ENCODE measurements at regions not wholly inside any gene's neighbourhood (a gene's known extent, or its start where the extent isn't known, plus 50 kb on each side); places are given as distances from the start of the nearest gene placed in this dataset.

- no peak for DNase-seq (ENCODE audit: low read depth in 1 of 2, low spot score in 1 of 2)
- no peak for TF ChIP-seq JUND (IDR thresholded peaks at IDR 0.05; ENCODE audit: low read depth)
- in situ Hi-C loops (cut with HindIII; ENCODE audit: low pct_unique_long_range_greater_than_20kb, low sequenced_read_pairs), result no loop called here
Measured at GRCh38 chr1:218882454-218882853, 291.2 kb upstream of the LYPLAL1 start.

- DNase-seq (ENCODE audit: low read depth in 1 of 2, low spot score in 1 of 2), result no peak
Measured at GRCh38 chr1:218886101-218886871, 287.4 kb upstream of the LYPLAL1 start.

GRCh38 chr1:218887141-218887925, 286.3 kb upstream of the LYPLAL1 start:
- DNase-seq (ENCODE audit: low read depth in 1 of 2, low spot score in 1 of 2), result no peak
- no peak for TF ChIP-seq JUND (IDR thresholded peaks at IDR 0.05; ENCODE audit: low read depth)
- in situ Hi-C loops (cut with HindIII; ENCODE audit: low pct_unique_long_range_greater_than_20kb, low sequenced_read_pairs), result no loop called here

More at GRCh38 chr1:218886101-218886871, 287.4 kb upstream of the LYPLAL1 start:
- in situ Hi-C loops (cut with HindIII; ENCODE audit: low pct_unique_long_range_greater_than_20kb, low sequenced_read_pairs), result no loop called here
- no peak for TF ChIP-seq JUND (IDR thresholded peaks at IDR 0.05; ENCODE audit: low read depth)

GRCh38 chr1:218890451-218890850, 283.2 kb upstream of the LYPLAL1 start:
- no peak for TF ChIP-seq JUND (IDR thresholded peaks at IDR 0.05; ENCODE audit: low read depth)
- in situ Hi-C loops (cut with HindIII; ENCODE audit: low pct_unique_long_range_greater_than_20kb, low sequenced_read_pairs), result no loop called here
- no peak for DNase-seq (ENCODE audit: low read depth in 1 of 2, low spot score in 1 of 2)

GRCh38 chr1:218891577-218891976, 282.1 kb upstream of the LYPLAL1 start:
- TF ChIP-seq JUND (IDR thresholded peaks at IDR 0.05; ENCODE audit: low read depth), result no peak
- DNase-seq (ENCODE audit: low read depth in 1 of 2, low spot score in 1 of 2), result no peak
- in situ Hi-C loops (cut with HindIII; ENCODE audit: low pct_unique_long_range_greater_than_20kb, low sequenced_read_pairs), result no loop called here

- TF ChIP-seq JUND (IDR thresholded peaks at IDR 0.05; ENCODE audit: low read depth), result no peak
- DNase-seq (ENCODE audit: low read depth in 1 of 2, low spot score in 1 of 2), result no peak
- in situ Hi-C loops (cut with HindIII; ENCODE audit: low pct_unique_long_range_greater_than_20kb, low sequenced_read_pairs), result no loop called here
Measured at GRCh38 chr1:218895064-218895587, 278.6 kb upstream of the LYPLAL1 start.

GRCh38 chr1:218896202-218896601, 277.5 kb upstream of the LYPLAL1 start:
- in situ Hi-C loops (cut with HindIII; ENCODE audit: low pct_unique_long_range_greater_than_20kb, low sequenced_read_pairs), result no loop called here
- no peak for DNase-seq (ENCODE audit: low read depth in 1 of 2, low spot score in 1 of 2)
- TF ChIP-seq JUND (IDR thresholded peaks at IDR 0.05; ENCODE audit: low read depth), result no peak

- in situ Hi-C loops (cut with HindIII; ENCODE audit: low pct_unique_long_range_greater_than_20kb, low sequenced_read_pairs), result no loop called here
- no peak for TF ChIP-seq JUND (IDR thresholded peaks at IDR 0.05; ENCODE audit: low read depth)
- no peak for DNase-seq (ENCODE audit: low read depth in 1 of 2, low spot score in 1 of 2)
Measured at GRCh38 chr1:218898921-218899320, 274.8 kb upstream of the LYPLAL1 start.

GRCh38 chr1:218900615-218901014, 273.1 kb upstream of the LYPLAL1 start:
- in situ Hi-C loops (cut with HindIII; ENCODE audit: low pct_unique_long_range_greater_than_20kb, low sequenced_read_pairs), result no loop called here
- no peak for TF ChIP-seq JUND (IDR thresholded peaks at IDR 0.05; ENCODE audit: low read depth)
- no peak for DNase-seq (ENCODE audit: low read depth in 1 of 2, low spot score in 1 of 2)

- in situ Hi-C loops (cut with HindIII; ENCODE audit: low pct_unique_long_range_greater_than_20kb, low sequenced_read_pairs), result no loop called here
- DNase-seq (ENCODE audit: low read depth in 1 of 2, low spot score in 1 of 2), result no peak
- TF ChIP-seq JUND (IDR thresholded peaks at IDR 0.05; ENCODE audit: low read depth), result no peak
Measured at GRCh38 chr1:218904416-218904815, 269.3 kb upstream of the LYPLAL1 start.

GRCh38 chr1:218916720-218917119, 257.0 kb upstream of the LYPLAL1 start:
- TF ChIP-seq JUND (IDR thresholded peaks at IDR 0.05; ENCODE audit: low read depth), result no peak
- in situ Hi-C loops (cut with HindIII; ENCODE audit: low pct_unique_long_range_greater_than_20kb, low sequenced_read_pairs), result no loop called here
- DNase-seq (ENCODE audit: low read depth in 1 of 2, low spot score in 1 of 2), result no peak

GRCh38 chr1:218917656-218918055, 256.0 kb upstream of the LYPLAL1 start:
- TF ChIP-seq JUND (IDR thresholded peaks at IDR 0.05; ENCODE audit: low read depth), result no peak
- in situ Hi-C loops (cut with HindIII; ENCODE audit: low pct_unique_long_range_greater_than_20kb, low sequenced_read_pairs), result no loop called here
- no peak for DNase-seq (ENCODE audit: low read depth in 1 of 2, low spot score in 1 of 2)

GRCh38 chr1:218925777-218926176, 247.9 kb upstream of the LYPLAL1 start:
- no peak for DNase-seq (ENCODE audit: low read depth in 1 of 2, low spot score in 1 of 2)
- in situ Hi-C loops (cut with HindIII; ENCODE audit: low pct_unique_long_range_greater_than_20kb, low sequenced_read_pairs), result no loop called here
- TF ChIP-seq JUND (IDR thresholded peaks at IDR 0.05; ENCODE audit: low read depth), result no peak
